Mesenchymal stem cell (in vitro differentiated cells and primary cell): ENCODE measurements at regions not wholly inside any gene's neighbourhood (a gene's known extent, or its start where the extent isn't known, plus 50 kb on each side); places are given as distances from the start of the nearest gene placed in this dataset.

ENCODE experiments used
- DNase-seq: peaks from one replicate; pipeline ENCODE4 v3.0.0-alpha.2; 2013
- H2AFZ ChIP-seq: one replicate; pipeline ENCODE4 v1.6.1; 2013; ENCODE audit warnings: low read depth, mild to moderate bottlenecking, control low read depth, inconsistent platforms, low read length, moderate library complexity
- H2AK5ac ChIP-seq: 2 replicates; pipeline ENCODE4 v1.6.1; 2013; ENCODE audit warnings: low read length, moderate library complexity, mild to moderate bottlenecking, inconsistent platforms; ENCODE audit not compliant: severe bottlenecking
- H2BK120ac ChIP-seq: one replicate; pipeline ENCODE4 v1.6.1; 2013; ENCODE audit warnings: low read depth, mild to moderate bottlenecking, inconsistent platforms, low read length, moderate library complexity
- H2BK12ac ChIP-seq, 2 experiments: one replicate each; pipeline ENCODE4 v1.6.1; 2013; ENCODE audit warnings: inconsistent platforms in 2 of 2, low read length in 2 of 2, mild to moderate bottlenecking in 2 of 2, moderate library complexity in 2 of 2, control low read depth in 1 of 2
- H2BK15ac ChIP-seq: one replicate; pipeline ENCODE4 v1.6.1; 2013; ENCODE audit warnings: mild to moderate bottlenecking, low read depth, inconsistent platforms; ENCODE audit not compliant: poor library complexity, severe bottlenecking
- H2BK5ac ChIP-seq: 2 replicates; pipeline ENCODE4 v1.6.1; 2013; ENCODE audit warnings: low read depth, mild to moderate bottlenecking, low read length, control low read depth, inconsistent platforms; ENCODE audit not compliant: poor library complexity, severe bottlenecking
- H3K14ac ChIP-seq, 2 experiments: one replicate each; pipeline ENCODE4 v1.6.1; 2013; ENCODE audit warnings: inconsistent platforms in 2 of 2, low read length in 2 of 2, control low read depth in 1 of 2, mild to moderate bottlenecking in 1 of 2, moderate library complexity in 1 of 2
- H3K18ac ChIP-seq, 2 experiments: one replicate each; pipeline ENCODE4 v1.6.1; 2013; ENCODE audit warnings: inconsistent platforms in 2 of 2, low read length in 2 of 2, control low read depth in 1 of 2, low read depth in 1 of 2, mild to moderate bottlenecking in 1 of 2
- H3K23ac ChIP-seq, 2 experiments: one replicate each; pipeline ENCODE4 v1.6.1; 2013; ENCODE audit warnings: inconsistent platforms in 2 of 2, low read length in 2 of 2, mild to moderate bottlenecking in 2 of 2, moderate library complexity in 2 of 2, control low read depth in 1 of 2
- H3K27ac ChIP-seq: 2 replicates; pipeline ENCODE4 v1.5.1; 2013; ENCODE audit warnings: mild to moderate bottlenecking, moderate library complexity, low read length, control low read depth, inconsistent platforms; ENCODE audit not compliant: poor library complexity, severe bottlenecking
- H3K27me3 ChIP-seq, 2 experiments: 2 replicates each; pipeline versions ENCODE4 v1.6.1 to v1.7.0; 2013; ENCODE audit warnings: low read length in 2 of 2, mild to moderate bottlenecking in 2 of 2, moderate library complexity in 2 of 2, control low read depth in 1 of 2, inconsistent platforms in 1 of 2; ENCODE audit not compliant: control insufficient read depth in 1 of 2, insufficient read depth in 1 of 2
- H3K36me3 ChIP-seq, 2 experiments: 2 replicates each; pipeline versions ENCODE4 v1.6.1 to v1.7.0; 2013; ENCODE audit warnings: low read length in 2 of 2, control low read depth in 1 of 2, inconsistent platforms in 1 of 2, low read depth in 1 of 2, mild to moderate bottlenecking in 1 of 2; ENCODE audit not compliant: insufficient read depth in 2 of 2, control insufficient read depth in 1 of 2
- H3K4ac ChIP-seq, 2 experiments: one replicate each; pipeline ENCODE4 v1.6.1; 2013; ENCODE audit warnings: inconsistent platforms in 2 of 2, low read length in 2 of 2, mild to moderate bottlenecking in 2 of 2, moderate library complexity in 2 of 2, control low read depth in 1 of 2, low read depth in 1 of 2
- H3K4me1 ChIP-seq: 2 replicates; pipeline ENCODE4 v1.6.1; 2013; ENCODE audit warnings: low read depth, low read length, control low read depth; ENCODE audit not compliant: control insufficient read depth, insufficient read depth
- H3K4me2 ChIP-seq: 2 replicates; pipeline ENCODE4 v1.6.1; 2013; ENCODE audit warnings: low read length, mild to moderate bottlenecking, inconsistent platforms; ENCODE audit not compliant: poor library complexity, severe bottlenecking
- H3K4me3 ChIP-seq, 2 experiments: 2 replicates each; pipeline versions ENCODE4 v1.5.1 to v1.7.0; 2013; ENCODE audit warnings: low read length in 2 of 2, mild to moderate bottlenecking in 2 of 2, control low read depth in 1 of 2, low read depth in 1 of 2; ENCODE audit not compliant: insufficient read depth in 1 of 2
- H3K79me1 ChIP-seq: replicated peaks from 2 replicates; pipeline ENCODE4 v1.6.1; 2013; ENCODE audit warnings: mild to moderate bottlenecking, control low read depth, low read length, inconsistent platforms; ENCODE audit not compliant: poor library complexity, severe bottlenecking
- H3K9ac ChIP-seq: 2 replicates; pipeline ENCODE4 v1.7.0; 2013; ENCODE audit warnings: mild to moderate bottlenecking, low read length, moderate library complexity
- H3K9me3 ChIP-seq: 2 replicates; pipeline ENCODE4 v1.7.0; 2013; ENCODE audit warnings: mild to moderate bottlenecking, low read length; ENCODE audit not compliant: control insufficient read depth
- H4K8ac ChIP-seq: one replicate; pipeline ENCODE4 v1.6.1; 2013; ENCODE audit warnings: inconsistent platforms, mild to moderate bottlenecking, low read length, moderate library complexity
- H4K91ac ChIP-seq: one replicate; pipeline ENCODE4 v1.6.1; 2013; ENCODE audit warnings: mild to moderate bottlenecking, low read length, inconsistent platforms
- WGBS: methylation state at CpG from one replicate; pipeline ENCODE4 v1.1.7; 2013; ENCODE audit warnings: mixed read lengths; 5-methylcytosine and 5-hydroxymethylcytosine counted together

- no peaks in the 10 kb centered on the region for H3K79me1 ChIP-seq
- H4K8ac ChIP-seq, result no peak overlapping the region
- no peak overlapping the region for H2BK5ac ChIP-seq
- H3K27me3 ChIP-seq, result peaks cover 0 to 16% of the 10 kb centered on the region in 2 experiments
- H3K36me3 ChIP-seq, result no peaks in the 10 kb centered on the region
- H3K4me2 ChIP-seq, result no peak overlapping the region
- H4K91ac ChIP-seq, result no peak overlapping the region
- no peak overlapping the region for H2BK12ac ChIP-seq
- no peaks in the 10 kb centered on the region for H3K9me3 ChIP-seq
- WGBS, result 82% methylated on average over 5 of the region's 6 CpGs
- no peak overlapping the region for H2BK15ac ChIP-seq
- H3K18ac ChIP-seq, result no peak overlapping the region
- peaks cover 4% of the 10 kb centered on the region for H3K4me1 ChIP-seq
- H3K27ac ChIP-seq, result no peak overlapping the region
- no peak for DNase-seq
- no peak overlapping the region for H2AFZ ChIP-seq
- no peak overlapping the region for H3K23ac ChIP-seq
- H3K14ac ChIP-seq, result no peak overlapping the region
- H3K9ac ChIP-seq, result no peak overlapping the region
- no peak overlapping the region for H2AK5ac ChIP-seq
- H3K4ac ChIP-seq, result no peak overlapping the region
- no peak overlapping the region for H3K4me3 ChIP-seq
- H2BK120ac ChIP-seq, result no peak overlapping the region
These were observed 438.5 kb downstream of the PTPRU start for GRCh38 chr1:29674627-29675326.

GRCh38 chr1:29673669-29674626 lies 437.6 kb downstream of the PTPRU start:
- Histone ChIP-seq H4K91ac (no peak overlapping the region), H3K23ac (no peak overlapping the region), H3K27me3 (peaks cover 0 to 14% of the 10 kb centered on the region in 2 experiments), H2AK5ac (no peak overlapping the region), H2BK120ac (no peak overlapping the region), H3K36me3 (no peaks in the 10 kb centered on the region), H3K4me2 (no peak overlapping the region), H3K4me3 (no peak overlapping the region), H2BK15ac (no peak overlapping the region), H3K9me3 (no peaks in the 10 kb centered on the region), H3K27ac (no peak overlapping the region), H3K9ac (no peak overlapping the region), H3K18ac (no peak overlapping the region), H4K8ac (no peak overlapping the region), H3K4me1 (peaks cover 4% of the 10 kb centered on the region), H2BK12ac (no peak overlapping the region), H3K4ac (no peak overlapping the region), H2BK5ac (no peak overlapping the region), H3K79me1 (no peaks in the 10 kb centered on the region), H3K14ac (no peak overlapping the region), H2AFZ (no peak overlapping the region)
- DNase-seq, result no peak
- WGBS, result 72% methylated on average over 5 of the region's 6 CpGs

- Histone ChIP-seq H3K79me1 (no peaks in the 10 kb centered on the region), H3K18ac (no peak overlapping the region), H3K4ac (no peak overlapping the region), H3K27me3 (peaks cover 0 to 20% of the 10 kb centered on the region in 2 experiments), H3K9ac (no peak overlapping the region), H2BK15ac (no peak overlapping the region), H3K23ac (no peak overlapping the region), H4K91ac (no peak overlapping the region), H3K4me3 (no peak overlapping the region), H3K36me3 (no peaks in the 10 kb centered on the region), H2BK120ac (no peak overlapping the region), H2BK12ac (no peak overlapping the region), H3K14ac (no peak overlapping the region), H2AFZ (no peak overlapping the region), H2BK5ac (no peak overlapping the region), H3K4me2 (no peak overlapping the region), H4K8ac (no peak overlapping the region), H3K27ac (no peak overlapping the region), H2AK5ac (no peak overlapping the region), H3K9me3 (no peaks in the 10 kb centered on the region), H3K4me1 (peaks cover 4% of the 10 kb centered on the region)
- DNase-seq, result no peak
These were observed 436.8 kb downstream of the PTPRU start for GRCh38 chr1:29673228-29673500.

- H2BK12ac ChIP-seq, result no peak overlapping the region
- no peak overlapping the region for H3K23ac ChIP-seq
- no peak overlapping the region for H4K8ac ChIP-seq
- no peaks in the 10 kb centered on the region for H3K79me1 ChIP-seq
- H2BK5ac ChIP-seq, result no peak overlapping the region
- H3K4ac ChIP-seq, result no peak overlapping the region
- H3K14ac ChIP-seq, result no peak overlapping the region
- no peak overlapping the region for H3K9ac ChIP-seq
- H3K9me3 ChIP-seq, result no peaks in the 10 kb centered on the region
- H2AK5ac ChIP-seq, result no peak overlapping the region
- no peak overlapping the region for H3K18ac ChIP-seq
- H4K91ac ChIP-seq, result no peak overlapping the region
- WGBS, result 75% methylated on average over 10 of the region's 10 CpGs
- no peak for DNase-seq
- no peak overlapping the region for H2BK120ac ChIP-seq
- H3K4me2 ChIP-seq, result no peak overlapping the region
- no peaks in the 10 kb centered on the region for H3K36me3 ChIP-seq
- H3K4me3 ChIP-seq, result no peak overlapping the region
- H3K27me3 ChIP-seq, result peaks cover 0 to 22% of the 10 kb centered on the region in 2 experiments
- H2BK15ac ChIP-seq, result no peak overlapping the region
- peaks cover 4% of the 10 kb centered on the region for H3K4me1 ChIP-seq
- H2AFZ ChIP-seq, result no peak overlapping the region
- H3K27ac ChIP-seq, result no peak overlapping the region
These were observed 436.3 kb downstream of the PTPRU start for GRCh38 chr1:29672416-29673227.
